ENCODE measurements at regions not wholly inside any gene's neighbourhood (a gene's known extent, or its start where the extent isn't known, plus 50 kb on each side); places are given as distances from the start of the nearest gene placed in this dataset.

DNA sequence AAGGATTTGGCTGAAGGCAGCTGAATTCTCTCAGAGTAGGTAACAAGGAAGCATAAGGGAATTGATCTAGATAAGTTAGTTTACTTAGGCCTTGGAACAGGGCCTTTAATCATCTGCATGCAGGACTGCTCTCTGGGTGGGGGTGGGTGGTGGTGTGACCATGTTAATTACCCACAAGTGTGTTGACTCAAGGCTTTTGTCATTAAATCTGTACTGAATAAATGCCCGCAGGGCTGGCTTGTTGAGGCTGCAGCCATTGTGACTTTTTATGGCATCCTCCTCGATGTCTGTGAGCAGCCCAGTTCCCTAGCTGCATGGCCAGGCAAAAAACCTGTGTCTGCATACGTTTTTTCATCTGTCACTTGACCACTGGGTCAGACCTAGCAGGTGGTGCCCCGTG is 63.5 kb upstream of the ASCC3 start:
- Histone ChIP-seq H3K9me3 (peaks cover 0 to 4% (median 0%) of the 10 kb centered on the region in 3 donors), H3K27ac (no peak overlapping the region), H3K36me3 (replicated peaks in 1 of 2; ENCODE audit: insufficient read depth in 1 of 2, low read depth in 2 of 2) (no peaks in the 10 kb centered on the region), H3K27me3 (no peaks in the 10 kb centered on the region), H3K4me3 (no peak overlapping the region), H3K4me1 (no peaks in the 10 kb centered on the region)
- DNase-seq (no peak), ATAC-seq (no peak)
- TF ChIP-seq, protein P1, sequence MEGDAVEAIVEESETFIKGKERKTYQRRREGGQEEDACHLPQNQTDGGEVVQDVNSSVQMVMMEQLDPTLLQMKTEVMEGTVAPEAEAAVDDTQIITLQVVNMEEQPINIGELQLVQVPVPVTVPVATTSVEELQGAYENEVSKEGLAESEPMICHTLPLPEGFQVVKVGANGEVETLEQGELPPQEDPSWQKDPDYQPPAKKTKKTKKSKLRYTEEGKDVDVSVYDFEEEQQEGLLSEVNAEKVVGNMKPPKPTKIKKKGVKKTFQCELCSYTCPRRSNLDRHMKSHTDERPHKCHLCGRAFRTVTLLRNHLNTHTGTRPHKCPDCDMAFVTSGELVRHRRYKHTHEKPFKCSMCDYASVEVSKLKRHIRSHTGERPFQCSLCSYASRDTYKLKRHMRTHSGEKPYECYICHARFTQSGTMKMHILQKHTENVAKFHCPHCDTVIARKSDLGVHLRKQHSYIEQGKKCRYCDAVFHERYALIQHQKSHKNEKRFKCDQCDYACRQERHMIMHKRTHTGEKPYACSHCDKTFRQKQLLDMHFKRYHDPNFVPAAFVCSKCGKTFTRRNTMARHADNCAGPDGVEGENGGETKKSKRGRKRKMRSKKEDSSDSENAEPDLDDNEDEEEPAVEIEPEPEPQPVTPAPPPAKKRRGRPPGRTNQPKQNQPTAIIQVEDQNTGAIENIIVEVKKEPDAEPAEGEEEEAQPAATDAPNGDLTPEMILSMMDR (IDR thresholded peaks at IDR 0.05) = no peak
- no peak for TF ChIP-seq POLR2A (IDR thresholded peaks at IDR 0.05)
- intact Hi-C loops (cut with DNase I) = no loop called here
- WGBS, 2 donors = 60 to 61% methylated on average over 4 of the region's 4 CpGs

DNA sequence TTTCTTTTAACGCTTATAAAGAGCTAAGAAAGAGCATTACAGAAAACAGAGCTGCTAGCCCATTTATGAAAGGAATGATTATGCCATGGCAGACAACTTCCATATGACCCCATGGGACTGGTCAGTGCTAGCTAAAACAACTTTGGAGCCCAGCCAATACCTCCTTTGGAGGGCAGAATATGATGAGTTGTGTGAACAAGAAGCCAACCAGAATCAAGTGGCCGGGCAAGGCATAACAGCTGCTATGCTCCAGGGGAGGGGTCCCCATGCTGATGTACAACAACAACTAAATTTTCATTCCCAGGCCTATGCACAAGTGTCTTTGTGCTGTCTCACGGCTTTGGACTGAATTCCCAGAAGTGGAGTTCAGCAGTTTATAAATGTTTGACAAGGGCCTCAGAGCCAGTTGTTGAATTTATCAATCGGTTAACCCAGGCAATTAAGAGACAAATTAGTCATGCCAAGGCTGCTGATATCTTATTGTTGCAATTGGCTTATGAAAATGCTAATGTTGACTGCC is 65.0 kb upstream of the ASCC3 start:
- ATAC-seq (no peak), DNase-seq (no peak)
- 74 to 77% methylated on average over 4 of the region's 4 CpGs for WGBS, 2 donors
- H3K27ac ChIP-seq = no peak overlapping the region
- H3K9me3 ChIP-seq = peaks cover 0 to 4% (median 0%) of the 10 kb centered on the region in 3 donors
- H3K4me3 ChIP-seq = no peak overlapping the region
- TF ChIP-seq, protein P1 (IDR thresholded peaks at IDR 0.05) = no peak
- TF ChIP-seq POLR2A (IDR thresholded peaks at IDR 0.05) = no peak
- H3K36me3 ChIP-seq (replicated peaks in 1 of 2; ENCODE audit: insufficient read depth in 1 of 2, low read depth in 2 of 2) = no peaks in the 10 kb centered on the region
- H3K27me3 ChIP-seq = no peaks in the 10 kb centered on the region
- H3K4me1 ChIP-seq = no peaks in the 10 kb centered on the region
- intact Hi-C loops (cut with DNase I) = no loop called here

DNA sequence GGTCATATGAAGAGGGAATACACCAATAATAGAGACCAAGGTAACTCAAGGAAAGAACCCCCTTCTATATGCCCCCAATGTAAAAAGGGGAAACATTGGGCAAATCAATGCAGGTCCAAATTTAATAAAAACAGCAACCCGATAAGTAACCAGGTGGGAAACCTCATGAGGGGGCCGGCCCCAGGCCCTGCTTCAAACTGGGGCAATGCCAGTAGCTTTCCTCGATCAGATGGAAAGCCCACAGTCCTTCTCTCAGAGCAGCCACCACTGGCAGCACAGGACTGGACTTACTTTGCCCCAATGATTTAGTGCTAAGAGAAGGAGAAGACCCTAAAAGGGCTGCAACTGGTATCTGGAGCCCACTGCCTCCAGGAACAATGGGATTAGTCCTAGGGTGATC is 65.6 kb upstream of the ASCC3 start:
- H3K4me1 ChIP-seq = no peaks in the 10 kb centered on the region
- no peaks in the 10 kb centered on the region for H3K36me3 ChIP-seq (replicated peaks in 1 of 2; ENCODE audit: insufficient read depth in 1 of 2, low read depth in 2 of 2)
- H3K9me3 ChIP-seq = peaks cover 0 to 4% (median 0%) of the 10 kb centered on the region in 3 donors
- no peaks in the 10 kb centered on the region for H3K27me3 ChIP-seq
- intact Hi-C loops (cut with DNase I) = no loop called here
- no peak overlapping the region for H3K27ac ChIP-seq
- ATAC-seq (no peak), DNase-seq (no peak)
- H3K4me3 ChIP-seq = no peak overlapping the region
- WGBS, 2 donors = 75 to 87% methylated on average over 3 of the region's 3 CpGs
- TF ChIP-seq POLR2A (IDR thresholded peaks at IDR 0.05) = no peak
- TF ChIP-seq, protein P1 (IDR thresholded peaks at IDR 0.05) = no peak

DNA sequence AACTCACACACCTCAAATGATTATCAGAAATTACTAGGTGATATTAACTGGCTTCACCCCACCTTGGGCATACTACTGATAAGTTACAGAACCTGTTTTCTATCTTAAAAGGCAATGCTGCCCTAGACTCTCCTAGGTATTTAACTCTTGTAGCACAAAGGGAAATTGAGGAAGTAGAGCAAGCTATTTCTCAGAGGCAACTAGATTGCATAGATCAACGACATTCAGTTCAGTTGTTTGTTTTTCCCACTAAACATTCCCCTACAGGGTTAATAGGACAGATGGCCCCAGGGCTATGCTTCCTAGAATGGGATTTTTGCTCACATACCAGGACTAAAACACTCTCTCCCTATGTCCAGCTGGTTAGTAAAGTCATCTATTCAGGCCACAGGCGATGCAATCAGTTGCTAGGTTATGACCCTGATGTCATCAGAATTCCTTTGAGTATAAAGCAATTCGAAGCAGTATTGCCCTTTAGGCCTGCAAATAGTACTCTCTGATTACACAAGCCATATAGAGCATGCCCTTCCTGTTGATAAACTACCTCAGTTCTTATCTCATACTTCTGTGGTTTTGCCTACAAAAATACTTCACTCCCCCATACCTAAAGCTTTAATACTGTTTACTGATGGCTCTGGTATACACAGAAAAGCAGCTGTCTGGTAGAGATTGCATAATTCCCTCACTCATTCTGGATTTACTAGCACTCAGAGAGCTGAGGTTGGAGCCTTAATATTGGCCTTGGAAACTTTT is 67.4 kb upstream of the ASCC3 start:
- Histone ChIP-seq H3K4me3 (no peak overlapping the region), H3K36me3 (replicated peaks in 1 of 2; ENCODE audit: insufficient read depth in 1 of 2, low read depth in 2 of 2) (no peaks in the 10 kb centered on the region), H3K27me3 (no peaks in the 10 kb centered on the region), H3K4me1 (no peaks in the 10 kb centered on the region), H3K9me3 (peaks cover 0 to 4% (median 0%) of the 10 kb centered on the region in 3 donors), H3K27ac (no peak overlapping the region)
- ATAC-seq = no peak
- 32 to 35% methylated on average over 3 of the region's 3 CpGs for WGBS, 2 donors
- no peak for TF ChIP-seq POLR2A (IDR thresholded peaks at IDR 0.05)
- TF ChIP-seq, protein P1 (IDR thresholded peaks at IDR 0.05) = no peak
- intact Hi-C loops (cut with DNase I) = no loop called here
- DNase-seq = no peak

DNA sequence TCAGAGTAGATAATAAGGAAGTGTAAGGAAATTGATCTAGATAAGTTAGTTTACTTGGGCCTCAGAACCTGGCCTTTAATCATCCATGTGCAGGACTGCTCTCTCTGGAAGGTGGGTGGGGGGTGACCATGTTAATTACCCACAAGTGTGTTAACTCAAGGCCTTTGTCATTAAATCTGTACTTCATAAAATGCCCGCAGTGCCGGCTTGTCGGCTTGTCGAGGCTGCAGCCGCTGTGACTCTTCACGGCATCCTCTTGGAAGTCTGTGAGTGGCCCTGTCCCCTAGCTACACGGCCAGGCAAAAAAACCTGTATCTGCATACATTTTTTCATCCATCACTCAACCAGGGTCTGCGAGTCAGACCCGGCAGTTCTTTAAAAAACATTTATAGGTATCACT is 70.9 kb upstream of the ASCC3 start:
- 30 to 31% methylated on average over 9 of the region's 9 CpGs for WGBS, 2 donors
- DNase-seq = no peak
- intact Hi-C loops (cut with DNase I) = no loop called here
- ATAC-seq = no peak
- no peaks in the 10 kb centered on the region for H3K36me3 ChIP-seq (replicated peaks in 1 of 2; ENCODE audit: insufficient read depth in 1 of 2, low read depth in 2 of 2)
- TF ChIP-seq, protein P1 (IDR thresholded peaks at IDR 0.05) = no peak
- no peak for TF ChIP-seq POLR2A (IDR thresholded peaks at IDR 0.05)
- H3K4me3 ChIP-seq = no peak overlapping the region
- no peaks in the 10 kb centered on the region for H3K27me3 ChIP-seq
- H3K4me1 ChIP-seq = no peaks in the 10 kb centered on the region
- H3K27ac ChIP-seq = no peak overlapping the region
- H3K9me3 ChIP-seq = peaks cover 0 to 4% (median 0%) of the 10 kb centered on the region in 3 donors
